PC-3 (cell line): ENCODE measurements at regions not wholly inside any gene's neighbourhood (a gene's known extent, or its start where the extent isn't known, plus 50 kb on each side); places are given as distances from the start of the nearest gene placed in this dataset.

Experiments
- ATAC-seq: fragments of 200-7000 bp; cut with Tn5 transposase; 2 replicates; pipeline ENCODE4 v1.9.1; 2020; ENCODE audit warnings: mild to moderate bottlenecking, moderate library complexity
- BruUV-seq: library from RNA; stranded (reverse); fragments of 400-500 nt; replicated peaks from 2 replicates; lab custom pipeline; 2021; lab: Mats Ljungman, UMichigan
- CTCF ChIA-PET: fragments of 300-600 bp; sonication (Branson Sonifier 250); formaldehyde crosslinking; loops from one replicate; lab custom pipeline; 2022; ENCODE audit warnings: antibody characterized with exemption; lab: Charles Lee
- POLR2A ChIA-PET: fragments of 300-600 bp; sonication (Branson Sonifier 250); formaldehyde crosslinking; loops from one replicate; lab custom pipeline; 2022; ENCODE audit warnings: antibody characterized with exemption; ENCODE audit not compliant: unreplicated experiment; lab: Charles Lee
- DNase-seq: peaks from one replicate; pipeline ENCODE4 v3.0.0-alpha.2; 2015
- H2AFZ ChIP-seq: fragments of 300-600 bp; sonication (generic); 2 replicates; pipeline ENCODE4 v1.6.0; 2016; ENCODE audit warnings: antibody characterized with exemption, low read length
- H3F3A ChIP-seq: fragments of 300-600 bp; sonication (generic); one replicate; pipeline ENCODE4 v1.6.0; 2017; ENCODE audit warnings: antibody characterized with exemption, low read length, control low read depth, mild to moderate bottlenecking; ENCODE audit not compliant: unreplicated experiment
- H3K27ac ChIP-seq: fragments of 300-600 bp; sonication (generic); 2 replicates; pipeline ENCODE4 v1.5.1; 2016; ENCODE audit warnings: mild to moderate bottlenecking, low read length
- H3K27me3 ChIP-seq: fragments of 300-600 bp; sonication (generic); 2 replicates; pipeline ENCODE4 v1.6.1; 2016; ENCODE audit warnings: low read length, mixed read lengths
- H3K36me3 ChIP-seq: fragments of 300-600 bp; sonication (generic); 2 replicates; pipeline ENCODE4 v1.6.1; 2016; ENCODE audit warnings: low read depth, mixed run types, low read length, mixed read lengths
- H3K4me1 ChIP-seq: fragments of 300-600 bp; sonication (generic); 2 replicates; pipeline ENCODE4 v1.5.1; 2016; ENCODE audit warnings: low read length; ENCODE audit not compliant: insufficient read depth
- H3K4me2 ChIP-seq: fragments of 300-600 bp; sonication (generic); 2 replicates; pipeline ENCODE4 v1.6.0; 2016; ENCODE audit warnings: low read length
- H3K4me3 ChIP-seq: fragments of 300-600 bp; sonication (generic); 2 replicates; pipeline ENCODE4 v1.5.1; 2016; ENCODE audit warnings: mild to moderate bottlenecking, low read length, mixed read lengths
- H3K79me2 ChIP-seq: fragments of 300-600 bp; sonication (generic); 2 replicates; pipeline ENCODE4 v1.6.1; 2017; ENCODE audit warnings: low read length, mixed read lengths
- H3K9ac ChIP-seq: fragments of 300-600 bp; sonication (generic); 2 replicates; pipeline ENCODE4 v1.6.0; 2016; ENCODE audit warnings: mild to moderate bottlenecking, low read length
- H3K9me2 ChIP-seq: fragments of 300-600 bp; sonication (generic); replicated peaks from 2 replicates; pipeline ENCODE4 v1.6.1; 2016; ENCODE audit warnings: mixed run types, low read length, mixed read lengths
- H3K9me3 ChIP-seq: fragments of 300-600 bp; sonication (generic); 2 replicates; pipeline ENCODE4 v1.6.1; 2016; ENCODE audit warnings: low read length, mixed read lengths
- H4K20me1 ChIP-seq: fragments of 300-600 bp; sonication (generic); 2 replicates; pipeline ENCODE4 v1.6.1; 2016; ENCODE audit warnings: low read length, mixed read lengths
- EZH2 ChIP-seq: fragments of 300-600 bp; sonication (generic); IDR thresholded peaks from one replicate; pipeline ENCODE4 v1.6.1; 2017; ENCODE audit warnings: antibody characterized with exemption, mild to moderate bottlenecking, low read length; ENCODE audit not compliant: unreplicated experiment
- EZH2phosphoT487 ChIP-seq: fragments of 300-600 bp; sonication (generic); IDR thresholded peaks from 2 replicates; pipeline ENCODE4 v1.6.1; 2018; ENCODE audit warnings: mild to moderate bottlenecking, antibody characterized with exemption, low read length, borderline replicate concordance
- intact Hi-C: fragments of 100-400 bp; cut with micrococcal nuclease; formaldehyde crosslinking; loops from 2 replicates; pipeline ENCODE4 v1.9.0; 2023
- TF ChIP-seq, protein P1 (sequence below): fragments of 300-600 bp; sonication (generic); conservative IDR thresholded peaks from 2 replicates; pipeline ENCODE4 v1.5.1; 2017; ENCODE audit warnings: antibody characterized with exemption, low read depth, mild to moderate bottlenecking, low read length

GRCh38 chr12:61915420-61915819, 344.8 kb upstream of the USP15 start:
- no peak for DNase-seq
- ATAC-seq: no peak
- H3K9me3 ChIP-seq: no peaks in the 10 kb centered on the region
- TF ChIP-seq EZH2: no peak
- no peak for TF ChIP-seq EZH2phosphoT487
- TF ChIP-seq, protein P1, sequence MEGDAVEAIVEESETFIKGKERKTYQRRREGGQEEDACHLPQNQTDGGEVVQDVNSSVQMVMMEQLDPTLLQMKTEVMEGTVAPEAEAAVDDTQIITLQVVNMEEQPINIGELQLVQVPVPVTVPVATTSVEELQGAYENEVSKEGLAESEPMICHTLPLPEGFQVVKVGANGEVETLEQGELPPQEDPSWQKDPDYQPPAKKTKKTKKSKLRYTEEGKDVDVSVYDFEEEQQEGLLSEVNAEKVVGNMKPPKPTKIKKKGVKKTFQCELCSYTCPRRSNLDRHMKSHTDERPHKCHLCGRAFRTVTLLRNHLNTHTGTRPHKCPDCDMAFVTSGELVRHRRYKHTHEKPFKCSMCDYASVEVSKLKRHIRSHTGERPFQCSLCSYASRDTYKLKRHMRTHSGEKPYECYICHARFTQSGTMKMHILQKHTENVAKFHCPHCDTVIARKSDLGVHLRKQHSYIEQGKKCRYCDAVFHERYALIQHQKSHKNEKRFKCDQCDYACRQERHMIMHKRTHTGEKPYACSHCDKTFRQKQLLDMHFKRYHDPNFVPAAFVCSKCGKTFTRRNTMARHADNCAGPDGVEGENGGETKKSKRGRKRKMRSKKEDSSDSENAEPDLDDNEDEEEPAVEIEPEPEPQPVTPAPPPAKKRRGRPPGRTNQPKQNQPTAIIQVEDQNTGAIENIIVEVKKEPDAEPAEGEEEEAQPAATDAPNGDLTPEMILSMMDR: no peak
- intact Hi-C loops: no loop called here
- H3F3A ChIP-seq: no peaks in the 10 kb centered on the region
- POLR2A ChIA-PET: no interaction called here
- no peaks in the 10 kb centered on the region for H3K79me2 ChIP-seq
- no peak overlapping the region for H3K4me2 ChIP-seq
- no peak overlapping the region for H2AFZ ChIP-seq
- no peak overlapping the region for H3K9ac ChIP-seq
- H3K9me2 ChIP-seq: no peaks in the 10 kb centered on the region; the same call in 1 of the 2 replicates
- H4K20me1 ChIP-seq: no peaks in the 10 kb centered on the region
- no peak overlapping the region for H3K4me3 ChIP-seq
- no TSS peak for BruUV-seq
- no peaks in the 10 kb centered on the region for H3K27me3 ChIP-seq
- no peak overlapping the region for H3K27ac ChIP-seq
- H3K4me1 ChIP-seq: no peaks in the 10 kb centered on the region
- CTCF ChIA-PET: no interaction called here
- H3K36me3 ChIP-seq: no peaks in the 10 kb centered on the region

GRCh38 chr12:61916831-61917230, 343.4 kb upstream of the USP15 start:
- Histone ChIP-seq H4K20me1 (no peaks in the 10 kb centered on the region), H3K4me2 (no peak overlapping the region), H2AFZ (no peak overlapping the region), H3K4me1 (no peaks in the 10 kb centered on the region), H3K27ac (no peak overlapping the region), H3K9me3 (no peaks in the 10 kb centered on the region), H3K79me2 (no peaks in the 10 kb centered on the region), H3K4me3 (no peak overlapping the region), H3K9me2 (no peaks in the 10 kb centered on the region; the same call in 1 of the 2 replicates), H3K27me3 (no peaks in the 10 kb centered on the region), H3F3A (no peaks in the 10 kb centered on the region), H3K9ac (no peak overlapping the region), H3K36me3 (no peaks in the 10 kb centered on the region)
- intact Hi-C loops: no loop called here
- CTCF ChIA-PET: no interaction called here
- no TSS peak for BruUV-seq
- TF ChIP-seq, protein P1: no peak
- TF ChIP-seq EZH2phosphoT487: no peak
- TF ChIP-seq EZH2: no peak
- no peak for ATAC-seq
- DNase-seq: no peak
- POLR2A ChIA-PET: no interaction called here

- Histone ChIP-seq H4K20me1 (no peaks in the 10 kb centered on the region), H3K27me3 (no peaks in the 10 kb centered on the region), H3K27ac (no peak overlapping the region), H3K4me2 (no peak overlapping the region), H3K4me3 (no peak overlapping the region), H3F3A (no peaks in the 10 kb centered on the region), H2AFZ (no peak overlapping the region), H3K9me2 (no peaks in the 10 kb centered on the region; the same call in 1 of the 2 replicates), H3K9me3 (no peaks in the 10 kb centered on the region), H3K36me3 (no peaks in the 10 kb centered on the region), H3K4me1 (no peaks in the 10 kb centered on the region), H3K9ac (no peak overlapping the region), H3K79me2 (no peaks in the 10 kb centered on the region)
- ChIA-PET POLR2A (no interaction called here), CTCF (no interaction called here)
- no peak for DNase-seq
- BruUV-seq: no TSS peak
- TF ChIP-seq EZH2phosphoT487 (no peak), EZH2 (no peak)
- TF ChIP-seq, protein P1: no peak
- no peak for ATAC-seq
- intact Hi-C loops: no loop called here
Measured at GRCh38 chr12:61919686-61920085, 340.5 kb upstream of the USP15 start.
